ENCODE measurements at regions not wholly inside any gene's neighbourhood (a gene's known extent, or its start where the extent isn't known, plus 50 kb on each side); places are given as distances from the start of the nearest gene placed in this dataset.

- Histone ChIP-seq H3K27ac (ENCODE audit: low read depth, low read length) (no peak overlapping the region), H3K9me3 (ENCODE audit: insufficient read depth in 2 of 2, low read depth in 1 of 2, low read length in 1 of 2) (no peaks in the 10 kb centered on the region), H2BK20ac (ENCODE audit: low read length) (no peak overlapping the region), H4K8ac (ENCODE audit: extremely low read depth, insufficient read depth, low read length) (no peak overlapping the region), H2BK12ac (ENCODE audit: low read depth, low read length) (no peak overlapping the region), H2BK120ac (replicated peaks; ENCODE audit: low read depth, low read length) (no peak overlapping the region), H3K79me1 (ENCODE audit: low read depth, low read length) (no peaks in the 10 kb centered on the region), H3K23me2 (ENCODE audit: low read depth, low read length) (no peaks in the 10 kb centered on the region), H3K9ac (replicated peaks in 1 of 4; ENCODE audit: extremely low read depth in 1 of 4, low read depth in 3 of 4, low read length in 3 of 4) (no peak overlapping the region), H3K4me1 (replicated peaks in 1 of 4; ENCODE audit: control insufficient read depth in 3 of 4, insufficient read depth in 4 of 4, low read length in 3 of 4) (no peaks in the 10 kb centered on the region), H2BK5ac (ENCODE audit: low read depth, low read length) (no peak overlapping the region), H2AK5ac (ENCODE audit: low read depth, low read length) (no peak overlapping the region), H3K4me2 (ENCODE audit: insufficient read depth in 1 of 2, low read depth in 2 of 2, low read length in 2 of 2) (no peak overlapping the region), H4K91ac (replicated peaks; ENCODE audit: insufficient read length, low read length) (no peak overlapping the region), H3K79me2 (ENCODE audit: control insufficient read depth in 1 of 2, insufficient read depth in 2 of 2, low read length in 2 of 2) (no peaks in the 10 kb centered on the region), H3K36me3 (ENCODE audit: control insufficient read depth in 2 of 4, insufficient read depth in 4 of 4, low read length in 3 of 4) (no peaks in the 10 kb centered on the region), H3K27me3 (replicated peaks in 1 of 4; ENCODE audit: control insufficient read depth in 3 of 4, extremely low read depth in 1 of 4, insufficient read depth in 3 of 4, low read length in 3 of 4) (no peaks in the 10 kb centered on the region), H3K18ac (ENCODE audit: extremely low read depth, low read length) (no peak overlapping the region), H2AFZ (ENCODE audit: low read length) (no peak overlapping the region), H3K4me3 (ENCODE audit: extremely low read depth in 1 of 4, insufficient read depth in 2 of 4, low read depth in 3 of 4, low read length in 4 of 4) (no peak overlapping the region), H3K23ac (ENCODE audit: insufficient read length) (no peak overlapping the region), H3K4ac (replicated peaks; ENCODE audit: insufficient read length, low read depth, low read length) (no peak overlapping the region), H3K56ac (replicated peaks; ENCODE audit: insufficient read length, low read depth, low read length) (no peak overlapping the region), H2BK15ac (ENCODE audit: low read length) (no peak overlapping the region), H3K14ac (ENCODE audit: insufficient read length) (no peak overlapping the region), H4K5ac (ENCODE audit: insufficient read length, low read depth, low read length) (no peak overlapping the region), H4K20me1 (replicated peaks in 1 of 2; ENCODE audit: control insufficient read depth in 1 of 2, insufficient read depth in 2 of 2, low read length in 2 of 2) (no peaks in the 10 kb centered on the region)
- no peak for FAIRE-seq
- POLR2A ChIA-PET (ENCODE audit: partially characterized antibody), result no interaction called here
- DNase-seq (ENCODE audit: low read depth in 1 of 2, low spot score in 2 of 2), result no peak
- CTCF ChIA-PET (ENCODE audit: partially characterized antibody), result interaction anchor here (0.6 kb wide), 1 partner anchor 142 kb away, joined by 3 read pairs; no protein-coding TSS in a partner anchor
- TF ChIP-seq SP1 (IDR thresholded peaks at IDR 0.05; ENCODE audit: low read depth, low read length) (no peak), GABPA (IDR thresholded peaks at IDR 0.05; ENCODE audit: borderline replicate concordance, insufficient read depth, low read length) (no peak), TAF1 (IDR thresholded peaks at IDR 0.05; ENCODE audit: low read depth, low read length) (no peak), CBX8 (IDR thresholded peaks at IDR 0.05; ENCODE audit: borderline replicate concordance, low read depth, low read length) (no peak)
- TF ChIP-seq, protein P1, sequence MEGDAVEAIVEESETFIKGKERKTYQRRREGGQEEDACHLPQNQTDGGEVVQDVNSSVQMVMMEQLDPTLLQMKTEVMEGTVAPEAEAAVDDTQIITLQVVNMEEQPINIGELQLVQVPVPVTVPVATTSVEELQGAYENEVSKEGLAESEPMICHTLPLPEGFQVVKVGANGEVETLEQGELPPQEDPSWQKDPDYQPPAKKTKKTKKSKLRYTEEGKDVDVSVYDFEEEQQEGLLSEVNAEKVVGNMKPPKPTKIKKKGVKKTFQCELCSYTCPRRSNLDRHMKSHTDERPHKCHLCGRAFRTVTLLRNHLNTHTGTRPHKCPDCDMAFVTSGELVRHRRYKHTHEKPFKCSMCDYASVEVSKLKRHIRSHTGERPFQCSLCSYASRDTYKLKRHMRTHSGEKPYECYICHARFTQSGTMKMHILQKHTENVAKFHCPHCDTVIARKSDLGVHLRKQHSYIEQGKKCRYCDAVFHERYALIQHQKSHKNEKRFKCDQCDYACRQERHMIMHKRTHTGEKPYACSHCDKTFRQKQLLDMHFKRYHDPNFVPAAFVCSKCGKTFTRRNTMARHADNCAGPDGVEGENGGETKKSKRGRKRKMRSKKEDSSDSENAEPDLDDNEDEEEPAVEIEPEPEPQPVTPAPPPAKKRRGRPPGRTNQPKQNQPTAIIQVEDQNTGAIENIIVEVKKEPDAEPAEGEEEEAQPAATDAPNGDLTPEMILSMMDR (IDR thresholded peaks at IDR 0.05; ENCODE audit: control extremely low read depth in 1 of 3, insufficient read depth in 1 of 3, low read depth in 1 of 3, low read length in 3 of 3), result no peak
Observed at GRCh38 chr3:116802651-116803050, 93.1 kb downstream of the TUSC7 start.
